Mesothelial cell of epicardium (in vitro differentiated cells): ENCODE measurements at regions not wholly inside any gene's neighbourhood (a gene's known extent, or its start where the extent isn't known, plus 50 kb on each side); places are given as distances from the start of the nearest gene placed in this dataset.

Experiments
- DNase-seq, 2 experiments: peaks; one replicate each; pipeline ENCODE4 v3.0.0; 2021; ENCODE audit warnings: low spot score in 2 of 2; ENCODE audit not compliant: unreplicated experiment in 2 of 2
- H3K27ac Mint-ChIP-seq: 2 replicates; pipeline ENCODE4 v1.8.0; 2021; ENCODE audit warnings: mixed read lengths
- H3K27me3 Mint-ChIP-seq: 2 replicates; pipeline ENCODE4 v1.8.0; 2021; ENCODE audit warnings: low read depth, mixed read lengths
- H3K36me3 Mint-ChIP-seq: 2 replicates; pipeline ENCODE4 v1.8.0; 2021; ENCODE audit warnings: mixed read lengths
- H3K4me1 Mint-ChIP-seq: 2 replicates; pipeline ENCODE4 v1.8.0; 2021; ENCODE audit warnings: mixed read lengths
- H3K4me3 Mint-ChIP-seq: 2 replicates; pipeline ENCODE4 v1.8.0; 2021; ENCODE audit warnings: mild to moderate bottlenecking, moderate library complexity, mixed read lengths
- H3K9me3 Mint-ChIP-seq: 2 replicates; pipeline ENCODE4 v1.8.0; 2021; ENCODE audit warnings: mixed read lengths
- TF ChIP-seq, protein P1 (sequence below): fragments of 200-600 bp; sonication (generic); IDR thresholded peaks from one replicate; pipeline ENCODE4 v1.5.0; 2021; ENCODE audit warnings: antibody characterized with exemption; ENCODE audit not compliant: unreplicated experiment

GRCh38 chr5:164861610-164862009, 1356.2 kb downstream of the MAT2B start:
- TF ChIP-seq, protein P1, sequence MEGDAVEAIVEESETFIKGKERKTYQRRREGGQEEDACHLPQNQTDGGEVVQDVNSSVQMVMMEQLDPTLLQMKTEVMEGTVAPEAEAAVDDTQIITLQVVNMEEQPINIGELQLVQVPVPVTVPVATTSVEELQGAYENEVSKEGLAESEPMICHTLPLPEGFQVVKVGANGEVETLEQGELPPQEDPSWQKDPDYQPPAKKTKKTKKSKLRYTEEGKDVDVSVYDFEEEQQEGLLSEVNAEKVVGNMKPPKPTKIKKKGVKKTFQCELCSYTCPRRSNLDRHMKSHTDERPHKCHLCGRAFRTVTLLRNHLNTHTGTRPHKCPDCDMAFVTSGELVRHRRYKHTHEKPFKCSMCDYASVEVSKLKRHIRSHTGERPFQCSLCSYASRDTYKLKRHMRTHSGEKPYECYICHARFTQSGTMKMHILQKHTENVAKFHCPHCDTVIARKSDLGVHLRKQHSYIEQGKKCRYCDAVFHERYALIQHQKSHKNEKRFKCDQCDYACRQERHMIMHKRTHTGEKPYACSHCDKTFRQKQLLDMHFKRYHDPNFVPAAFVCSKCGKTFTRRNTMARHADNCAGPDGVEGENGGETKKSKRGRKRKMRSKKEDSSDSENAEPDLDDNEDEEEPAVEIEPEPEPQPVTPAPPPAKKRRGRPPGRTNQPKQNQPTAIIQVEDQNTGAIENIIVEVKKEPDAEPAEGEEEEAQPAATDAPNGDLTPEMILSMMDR, result no peak
- Mint-ChIP-seq H3K4me1 (no peaks in the 10 kb centered on the region), H3K27me3 (no peaks in the 10 kb centered on the region), H3K4me3 (no peak overlapping the region), H3K36me3 (no peaks in the 10 kb centered on the region), H3K27ac (no peak overlapping the region), H3K9me3 (peaks cover 7% of the 10 kb centered on the region)
- no peak for DNase-seq

- TF ChIP-seq, protein P1, result no peak
- Mint-ChIP-seq H3K27me3 (no peaks in the 10 kb centered on the region), H3K36me3 (no peaks in the 10 kb centered on the region), H3K4me1 (peaks cover 16% of the 10 kb centered on the region), H3K27ac (peak overlapping the region; percentile 52), H3K9me3 (no peaks in the 10 kb centered on the region), H3K4me3 (no peak overlapping the region)
- no peak for DNase-seq
Measured at GRCh38 chr5:164868761-164869160, 1363.3 kb downstream of the MAT2B start.

GRCh38 chr5:164869325-164869724, 1363.9 kb downstream of the MAT2B start:
- no peak overlapping the region for H3K27ac Mint-ChIP-seq
- H3K4me3 Mint-ChIP-seq, result no peak overlapping the region
- no peaks in the 10 kb centered on the region for H3K27me3 Mint-ChIP-seq
- H3K9me3 Mint-ChIP-seq, result peaks cover 5% of the 10 kb centered on the region
- H3K4me1 Mint-ChIP-seq, result peaks cover 16% of the 10 kb centered on the region
- TF ChIP-seq, protein P1, result no peak
- no peaks in the 10 kb centered on the region for H3K36me3 Mint-ChIP-seq
- DNase-seq, result no peak

- peaks cover 3% of the 10 kb centered on the region for H3K4me1 Mint-ChIP-seq
- H3K27ac Mint-ChIP-seq, result no peak overlapping the region
- H3K9me3 Mint-ChIP-seq, result peaks cover 24% of the 10 kb centered on the region
- H3K36me3 Mint-ChIP-seq, result peaks cover 11% of the 10 kb centered on the region
- no peaks in the 10 kb centered on the region for H3K27me3 Mint-ChIP-seq
- no peak for DNase-seq
- no peak overlapping the region for H3K4me3 Mint-ChIP-seq
- TF ChIP-seq, protein P1, result no peak
Measured at GRCh38 chr5:164876793-164877192, 1371.4 kb downstream of the MAT2B start.

DNA sequence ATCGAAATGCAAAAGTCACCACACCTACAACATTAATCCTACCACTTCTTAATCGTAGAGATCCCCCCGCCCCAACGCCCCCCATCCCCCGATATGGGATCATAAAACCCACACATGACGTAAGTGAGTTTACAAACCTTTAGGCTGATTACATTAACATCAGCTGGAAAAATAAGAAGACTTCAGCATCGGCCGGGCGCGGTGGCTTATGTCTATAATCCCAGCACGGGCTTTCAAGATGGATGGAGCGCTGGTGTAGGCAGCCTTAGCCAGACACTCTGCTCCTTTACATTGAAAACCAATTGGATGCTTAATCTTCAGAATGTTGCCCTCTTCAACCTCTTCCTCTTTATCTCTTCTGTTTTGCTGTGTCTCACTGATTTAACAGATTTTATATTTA, 1376.0 kb downstream of the MAT2B start:
- Mint-ChIP-seq H3K27ac (no peak overlapping the region), H3K27me3 (peaks cover 7% of the 10 kb centered on the region), H3K4me1 (peaks cover 6% of the 10 kb centered on the region), H3K36me3 (peaks cover 4% of the 10 kb centered on the region), H3K4me3 (no peak overlapping the region), H3K9me3 (peaks cover 10% of the 10 kb centered on the region)
- TF ChIP-seq, protein P1, result no peak
- no peak for DNase-seq

GRCh38 chr5:164885179-164885578, 1379.8 kb downstream of the MAT2B start:
- H3K36me3 Mint-ChIP-seq, result no peaks in the 10 kb centered on the region
- H3K9me3 Mint-ChIP-seq, result peaks cover 2% of the 10 kb centered on the region
- no peak overlapping the region for H3K27ac Mint-ChIP-seq
- H3K4me1 Mint-ChIP-seq, result peaks cover 6% of the 10 kb centered on the region
- TF ChIP-seq, protein P1, result no peak
- DNase-seq, result no peak
- H3K27me3 Mint-ChIP-seq, result peaks cover 7% of the 10 kb centered on the region
- no peak overlapping the region for H3K4me3 Mint-ChIP-seq
